HCT116 (cell line): ENCODE measurements at regions not wholly inside any gene's neighbourhood (a gene's known extent, or its start where the extent isn't known, plus 50 kb on each side); places are given as distances from the start of the nearest gene placed in this dataset.

Source experiments
- ATAC-seq: fragments of 200-7000 bp; cut with Tn5 transposase; 2 replicates; pipeline ENCODE4 v1.9.1; 2020; ENCODE audit warnings: mild to moderate bottlenecking, moderate library complexity
- BruUV-seq: library from RNA; stranded (reverse); fragments of 400-500 nt; replicated peaks from 2 replicates; lab custom pipeline; 2021; lab: Mats Ljungman, UMichigan
- CTCF ChIA-PET: fragments of 300-600 bp; sonication (Branson Sonifier 250); formaldehyde crosslinking; loops from one replicate; lab custom pipeline; 2021; ENCODE audit warnings: antibody characterized with exemption; lab: Charles Lee
- POLR2A ChIA-PET: fragments of 300-600, 350-600 bp; sonication (Branson Sonifier 250); formaldehyde crosslinking; loops from one replicate; lab custom pipeline; 2021; ENCODE audit warnings: antibody characterized with exemption; lab: Charles Lee
- RAD21 ChIA-PET, 2 experiments: fragments of 300-600 bp; sonication (Branson Sonifier 250); formaldehyde crosslinking; loops; one replicate each; lab custom pipeline; 2023; ENCODE audit warnings: low total read pairs in 2 of 2; ENCODE audit not compliant: uncharacterized antibody in 2 of 2, unreplicated experiment in 2 of 2, low non-redundant PET in 1 of 2; lab: Charles Lee
- DNase-seq: peaks from one replicate; pipeline ENCODE4 v3.0.0-alpha.2; 2010; ENCODE audit warnings: low read depth, low spot score
- H2AFZ ChIP-seq: fragments of 200-600 bp; shearing (Covaris generic), sonication (generic); 2 replicates; pipeline ENCODE4 v1.6.1; 2017; ENCODE audit warnings: low read depth, mixed run types, mixed read lengths, antibody characterized with exemption, low read length; ENCODE audit not compliant: poor library complexity, severe bottlenecking
- H3K27ac ChIP-seq: 2 replicates; pipeline ENCODE4 v1.5.1; 2012; ENCODE audit warnings: low read depth, low read length
- H3K27me3 ChIP-seq: fragments of 200-600 bp; sonication (generic); 2 replicates; pipeline ENCODE4 v1.6.1; 2016; ENCODE audit warnings: mixed run types, low read length, mixed read lengths; ENCODE audit not compliant: insufficient read depth
- H3K36me3 ChIP-seq, 2 experiments: fragments of 200-500 bp in 1 of 2; fragments of 200-600 bp in 1 of 2; sonication (Bioruptor generic) in 1 of 2; sonication (generic) in 1 of 2; 2 replicates each; pipeline versions ENCODE4 v1.5.1 to v1.6.1; 2014 to 2016; ENCODE audit warnings: low read length in 2 of 2, inconsistent platforms in 1 of 2, mixed read lengths in 1 of 2, mixed run types in 1 of 2; ENCODE audit not compliant: insufficient read depth in 2 of 2, control insufficient read depth in 1 of 2
- H3K4me1 ChIP-seq, 2 experiments: fragments of 200-600 bp in 1 of 2; sonication (generic) in 1 of 2; 2 replicates each; pipeline versions ENCODE4 v1.5.1 to v1.6.1; 2012 to 2017; ENCODE audit warnings: low read length in 2 of 2, inconsistent platforms in 1 of 2, mild to moderate bottlenecking in 1 of 2, mixed read lengths in 1 of 2, mixed run types in 1 of 2, moderate library complexity in 1 of 2; ENCODE audit not compliant: insufficient read depth in 2 of 2, control insufficient read depth in 1 of 2
- H3K4me2 ChIP-seq: fragments of 200-600 bp; sonication (generic); 2 replicates; pipeline ENCODE4 v1.6.1; 2017; ENCODE audit warnings: mixed run types, low read length, mixed read lengths
- H3K4me3 ChIP-seq, 2 experiments: fragments of 200-600 bp in 1 of 2; sonication (generic) in 1 of 2; replicated peaks in 1 of 2; 2 replicates each; pipeline ENCODE4 v1.5.1; 2011 to 2016; ENCODE audit warnings: low read length in 2 of 2, control low read depth in 1 of 2, low read depth in 1 of 2, mild to moderate bottlenecking in 1 of 2, mixed read lengths in 1 of 2, mixed run types in 1 of 2
- H3K79me2 ChIP-seq: fragments of 200-600 bp; sonication (generic); 2 replicates; pipeline ENCODE4 v1.6.1; 2017; ENCODE audit warnings: mild to moderate bottlenecking, mixed run types, low read length, moderate library complexity, mixed read lengths; ENCODE audit not compliant: insufficient read depth
- H3K9ac ChIP-seq: fragments of 200-600 bp; sonication (generic); 2 replicates; pipeline ENCODE4 v1.6.1; 2016; ENCODE audit warnings: low read length, mixed read lengths
- H3K9me2 ChIP-seq: fragments of 200-600 bp; sonication (generic), shearing (Covaris generic); 2 replicates; pipeline ENCODE4 v1.6.1; 2017; ENCODE audit warnings: mixed run types, mild to moderate bottlenecking, moderate library complexity; ENCODE audit not compliant: insufficient read depth
- H3K9me3 ChIP-seq, 2 experiments: fragments of 200-500 bp in 1 of 2; fragments of 200-600 bp in 1 of 2; sonication (Bioruptor generic) in 1 of 2; sonication (generic) in 1 of 2; 2 replicates each; pipeline ENCODE4 v1.6.1; 2014 to 2017; ENCODE audit warnings: low read length in 2 of 2, mixed read lengths in 2 of 2, inconsistent platforms in 1 of 2, low read depth in 1 of 2, mild to moderate bottlenecking in 1 of 2, mixed run types in 1 of 2, moderate library complexity in 1 of 2; ENCODE audit not compliant: control insufficient read depth in 1 of 2, insufficient read depth in 1 of 2
- H4K20me1 ChIP-seq: fragments of 200-600 bp; sonication (generic), shearing (Covaris generic); 2 replicates; pipeline ENCODE4 v1.6.1; 2017; ENCODE audit warnings: mixed run types, mild to moderate bottlenecking, moderate library complexity; ENCODE audit not compliant: insufficient read depth
- ATF3 ChIP-seq: IDR thresholded peaks from 2 replicates; pipeline ENCODE4 v1.6.1; 2012
- CBX3 ChIP-seq: IDR thresholded peaks from 2 replicates; pipeline ENCODE4 v1.6.1; 2012; ENCODE audit warnings: low read depth
- CEBPB ChIP-seq: IDR thresholded peaks from 2 replicates; pipeline ENCODE4 v1.6.1; 2012; ENCODE audit warnings: low read depth
- EGR1 ChIP-seq: IDR thresholded peaks from 2 replicates; pipeline ENCODE4 v1.6.1; 2012; ENCODE audit warnings: low read depth
- ELF1 ChIP-seq: IDR thresholded peaks from 2 replicates; pipeline ENCODE4 v1.6.1; 2012; ENCODE audit warnings: low read depth, borderline replicate concordance
- EZH2phosphoT487 ChIP-seq: fragments of 200-600 bp; IDR thresholded peaks from 2 replicates; pipeline ENCODE4 v1.6.1; 2018; ENCODE audit warnings: antibody characterized with exemption, borderline replicate concordance
- FOSL1 ChIP-seq: IDR thresholded peaks from 2 replicates; pipeline ENCODE4 v1.6.1; 2012; ENCODE audit warnings: low read depth
- JUND ChIP-seq: IDR thresholded peaks from 2 replicates; pipeline ENCODE4 v1.6.1; 2012
- POLR2A ChIP-seq: IDR thresholded peaks from 2 replicates; pipeline ENCODE4 v1.7.0; 2011; ENCODE audit warnings: borderline replicate concordance; ENCODE audit not compliant: insufficient read depth, insufficient read length; ENCODE audit errors: extremely low read depth
- POLR2AphosphoS5 ChIP-seq: IDR thresholded peaks from 2 replicates; pipeline ENCODE4 v1.6.1; 2011; ENCODE audit warnings: mild to moderate bottlenecking, low read depth, low read length, moderate library complexity
- RAD21 ChIP-seq: IDR thresholded peaks from 2 replicates; pipeline ENCODE4 v1.6.1; 2012; ENCODE audit warnings: low read depth, mild to moderate bottlenecking
- REST ChIP-seq: IDR thresholded peaks from 2 replicates; pipeline ENCODE4 v1.6.1; 2012; ENCODE audit warnings: low read depth
- SIN3A ChIP-seq: IDR thresholded peaks from 2 replicates; pipeline ENCODE4 v1.6.1; 2012; ENCODE audit warnings: low read depth
- SP1 ChIP-seq: IDR thresholded peaks from 2 replicates; pipeline ENCODE4 v1.6.1; 2012; ENCODE audit warnings: low read depth
- SRF ChIP-seq: IDR thresholded peaks from 2 replicates; pipeline ENCODE4 v1.6.1; 2012; ENCODE audit warnings: low read depth
- TCF7L2 ChIP-seq: IDR thresholded peaks from 2 replicates; pipeline ENCODE4 v1.7.0; 2011; ENCODE audit warnings: borderline replicate concordance, inconsistent platforms; ENCODE audit not compliant: insufficient read depth, insufficient read length; ENCODE audit errors: extremely low read depth
- YY1 ChIP-seq: IDR thresholded peaks from 2 replicates; pipeline ENCODE4 v1.6.1; 2011; ENCODE audit warnings: low read length, low read depth, moderate library complexity, mild to moderate bottlenecking; ENCODE audit not compliant: insufficient replicate concordance; ENCODE audit errors: extremely low read depth
- ZFX ChIP-seq: fragments of 450-650 bp; IDR thresholded peaks from 2 replicates; pipeline ENCODE4 v1.6.1; 2017
- ZNF274 ChIP-seq: fragments of 200-500 bp; sonication (Bioruptor generic); IDR thresholded peaks from 2 replicates; pipeline ENCODE4 v1.6.1; 2014; ENCODE audit warnings: mild to moderate bottlenecking, low read depth, low read length, inconsistent platforms
- intact Hi-C: fragments of 100-400 bp; cut with micrococcal nuclease; formaldehyde crosslinking; loops from 2 replicates; pipeline ENCODE4 v1.10.0; 2022
- TF ChIP-seq, protein P1 (sequence below), 3 experiments: fragments of 200-600 bp in 1 of 3; sonication (generic) in 1 of 3; IDR thresholded peaks in 2 of 3; conservative IDR thresholded peaks in 1 of 3; 2 replicates each; pipeline ENCODE4 v1.5.1; 2012 to 2017; ENCODE audit warnings: low read depth in 2 of 3, low read length in 2 of 3, antibody characterized with exemption in 1 of 3, borderline replicate concordance in 1 of 3, control low read depth in 1 of 3, mild to moderate bottlenecking in 1 of 3, mixed read lengths in 1 of 3, mixed run types in 1 of 3, moderate library complexity in 1 of 3; ENCODE audit not compliant: insufficient read depth in 1 of 3

- ChIA-PET RAD21 (no interaction called here), POLR2A (no interaction called here), CTCF (no interaction called here)
- no TSS peak for BruUV-seq
- Histone ChIP-seq H4K20me1 (no peaks in the 10 kb centered on the region), H3K4me1 (peaks cover 0 to 5% of the 10 kb centered on the region in 2 experiments; a peak in 1 of 4 replicates), H3K4me3 (no peak overlapping the region), H3K36me3 (no peaks in the 10 kb centered on the region), H3K9me3 (no peaks in the 10 kb centered on the region), H3K4me2 (no peak overlapping the region), H3K79me2 (no peaks in the 10 kb centered on the region), H3K27ac (no peak overlapping the region), H3K9me2 (no peaks in the 10 kb centered on the region), H2AFZ (no peak overlapping the region), H3K9ac (no peak overlapping the region), H3K27me3 (no peaks in the 10 kb centered on the region)
- DNase-seq: no peak
- intact Hi-C loops: no loop called here
- no peak for TF ChIP-seq ZNF274
- TF ChIP-seq SRF: no peak
- no peak for TF ChIP-seq TCF7L2
- no peak for TF ChIP-seq SIN3A
- TF ChIP-seq EZH2phosphoT487: no peak
- no peak for TF ChIP-seq EGR1
- no peak for TF ChIP-seq FOSL1
- no peak for TF ChIP-seq CBX3
- no peak for TF ChIP-seq ELF1
- TF ChIP-seq, protein P1, sequence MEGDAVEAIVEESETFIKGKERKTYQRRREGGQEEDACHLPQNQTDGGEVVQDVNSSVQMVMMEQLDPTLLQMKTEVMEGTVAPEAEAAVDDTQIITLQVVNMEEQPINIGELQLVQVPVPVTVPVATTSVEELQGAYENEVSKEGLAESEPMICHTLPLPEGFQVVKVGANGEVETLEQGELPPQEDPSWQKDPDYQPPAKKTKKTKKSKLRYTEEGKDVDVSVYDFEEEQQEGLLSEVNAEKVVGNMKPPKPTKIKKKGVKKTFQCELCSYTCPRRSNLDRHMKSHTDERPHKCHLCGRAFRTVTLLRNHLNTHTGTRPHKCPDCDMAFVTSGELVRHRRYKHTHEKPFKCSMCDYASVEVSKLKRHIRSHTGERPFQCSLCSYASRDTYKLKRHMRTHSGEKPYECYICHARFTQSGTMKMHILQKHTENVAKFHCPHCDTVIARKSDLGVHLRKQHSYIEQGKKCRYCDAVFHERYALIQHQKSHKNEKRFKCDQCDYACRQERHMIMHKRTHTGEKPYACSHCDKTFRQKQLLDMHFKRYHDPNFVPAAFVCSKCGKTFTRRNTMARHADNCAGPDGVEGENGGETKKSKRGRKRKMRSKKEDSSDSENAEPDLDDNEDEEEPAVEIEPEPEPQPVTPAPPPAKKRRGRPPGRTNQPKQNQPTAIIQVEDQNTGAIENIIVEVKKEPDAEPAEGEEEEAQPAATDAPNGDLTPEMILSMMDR (IDR thresholded peaks at IDR 0.05 in 2 of 3, conservative IDR thresholded peaks at IDR 0.05 in 1 of 3; ENCODE audit: borderline replicate concordance in 1 of 3, insufficient read depth in 1 of 3, low read depth in 2 of 3, low read length in 2 of 3): no peak
- no peak for TF ChIP-seq SP1
- TF ChIP-seq POLR2AphosphoS5: no peak
- no peak for TF ChIP-seq CEBPB
- no peak for TF ChIP-seq REST
- no peak for TF ChIP-seq YY1
- TF ChIP-seq POLR2A: no peak
- TF ChIP-seq ZFX: no peak
- no peak for TF ChIP-seq ATF3
- TF ChIP-seq RAD21: no peak
- no peak for TF ChIP-seq JUND
- no peak for ATAC-seq
Measured at GRCh38 chr13:99722931-99723330, 221.7 kb downstream of the TM9SF2 start.
